HEK293 (cell line): ENCODE measurements at regions not wholly inside any gene's neighbourhood (a gene's known extent, or its start where the extent isn't known, plus 50 kb on each side); places are given as distances from the start of the nearest gene placed in this dataset.

Experiments used
- CTCF ChIA-PET: fragments of 350-600 bp; formaldehyde crosslinking; extraction: SDS; loops from one replicate; lab custom pipeline; 2021; ENCODE audit warnings: antibody characterized with exemption; lab: Yijun Ruan, JAX
- POLR2A ChIA-PET: fragments of 300-600 bp; formaldehyde crosslinking; extraction: SDS; loops from one replicate; lab custom pipeline; 2020; ENCODE audit warnings: antibody characterized with exemption, inconsistent platforms; lab: Yijun Ruan, JAX
- H3K27ac ChIP-seq: fragments of 200-500 bp; sonication (Bioruptor generic); 2 replicates; pipeline ENCODE4 v1.5.1; 2014; ENCODE audit warnings: low read depth, low read length, control low read depth, inconsistent platforms; ENCODE audit errors: extremely low read depth
- H3K36me3 ChIP-seq, 2 experiments: fragments of 200-500 bp in 1 of 2; sonication (Bioruptor generic) in 1 of 2; 1 replicate in 1 of 2; 2 replicates in 1 of 2; pipeline ENCODE4 v1.5.1; 2014 to 2017; ENCODE audit warnings: inconsistent platforms in 2 of 2, low read length in 2 of 2; ENCODE audit not compliant: control insufficient read depth in 2 of 2, insufficient read depth in 1 of 2
- H3K4me1 ChIP-seq: fragments of 200-500 bp; sonication (Bioruptor generic); 2 replicates; pipeline ENCODE4 v1.5.1; 2014; ENCODE audit warnings: mild to moderate bottlenecking, low read length, inconsistent platforms; ENCODE audit not compliant: control insufficient read depth, insufficient read depth
- H3K4me3 ChIP-seq: 2 replicates; pipeline ENCODE4 v1.5.1; 2011; ENCODE audit warnings: low read depth, mild to moderate bottlenecking, control low read depth, low read length, moderate library complexity
- H3K9me3 ChIP-seq: fragments of 200-500 bp; sonication (Bioruptor generic); 2 replicates; pipeline ENCODE4 v1.5.1; 2014; ENCODE audit warnings: low read depth, low read length, inconsistent platforms; ENCODE audit not compliant: control insufficient read depth, insufficient read depth
- KLF16 ChIP-seq: fragments of 450-650 bp; formaldehyde crosslinking; IDR thresholded peaks from 2 replicates; pipeline ENCODE4 v1.5.1; 2017; ENCODE audit warnings: missing biosample characterization, missing genetic modification characterization
- SCRT2 ChIP-seq: fragments of 450-650 bp; formaldehyde crosslinking; IDR thresholded peaks from 2 replicates; pipeline ENCODE4 v1.5.1; 2016; ENCODE audit warnings: missing biosample characterization, missing genetic modification characterization
- YY2 ChIP-seq: fragments of 450-650 bp; formaldehyde crosslinking; IDR thresholded peaks from 2 replicates; pipeline ENCODE4 v1.5.1; 2016; ENCODE audit warnings: missing biosample characterization, missing genetic modification characterization
- ZBTB17 ChIP-seq: fragments of 450-650 bp; formaldehyde crosslinking; IDR thresholded peaks from 2 replicates; pipeline ENCODE4 v1.5.1; 2016; ENCODE audit warnings: missing biosample characterization, missing genetic modification characterization
- ZBTB48 ChIP-seq: fragments of 450-650 bp; formaldehyde crosslinking; IDR thresholded peaks from 2 replicates; pipeline ENCODE4 v1.5.1; 2016; ENCODE audit warnings: missing biosample characterization, missing genetic modification characterization
- ZFP69B ChIP-seq: fragments of 450-650 bp; formaldehyde crosslinking; IDR thresholded peaks from 2 replicates; pipeline ENCODE4 v1.5.1; 2016; ENCODE audit warnings: missing biosample characterization, missing genetic modification characterization
- ZNF16 ChIP-seq: fragments of 450-650 bp; formaldehyde crosslinking; IDR thresholded peaks from 2 replicates; pipeline ENCODE4 v1.5.1; 2016; ENCODE audit warnings: low read depth, missing biosample characterization, missing genetic modification characterization
- ZNF184 ChIP-seq: fragments of 450-650 bp; IDR thresholded peaks from 2 replicates; pipeline ENCODE4 v1.5.1; 2018; ENCODE audit warnings: missing biosample characterization, mild to moderate bottlenecking, missing genetic modification characterization
- ZNF394 ChIP-seq: fragments of 450-650 bp; formaldehyde crosslinking; IDR thresholded peaks from 2 replicates; pipeline ENCODE4 v1.5.1; 2016; ENCODE audit warnings: missing biosample characterization, missing genetic modification characterization, mild to moderate bottlenecking, moderate library complexity, borderline replicate concordance
- ZNF433 ChIP-seq: fragments of 450-650 bp; formaldehyde crosslinking; IDR thresholded peaks from 2 replicates; pipeline ENCODE4 v1.5.1; 2016; ENCODE audit warnings: missing biosample characterization, missing genetic modification characterization, low read depth
- ZNF555 ChIP-seq: fragments of 450-650 bp; formaldehyde crosslinking; conservative IDR thresholded peaks from 2 replicates; pipeline ENCODE4 v1.5.1; 2017; ENCODE audit warnings: missing biosample characterization, mild to moderate bottlenecking, missing genetic modification characterization, inconsistent platforms
- ZNF558 ChIP-seq: fragments of 450-650 bp; formaldehyde crosslinking; IDR thresholded peaks from 2 replicates; pipeline ENCODE4 v1.5.1; 2016; ENCODE audit warnings: missing biosample characterization, missing genetic modification characterization
- ZNF610 ChIP-seq: fragments of 450-650 bp; formaldehyde crosslinking; IDR thresholded peaks from 2 replicates; pipeline ENCODE4 v1.5.1; 2016; ENCODE audit warnings: missing biosample characterization, missing genetic modification characterization, borderline replicate concordance
- ZNF623 ChIP-seq: fragments of 450-650 bp; formaldehyde crosslinking; IDR thresholded peaks from 2 replicates; pipeline ENCODE4 v1.5.1; 2016; ENCODE audit warnings: missing biosample characterization, missing genetic modification characterization
- ZNF791 ChIP-seq: fragments of 450-650 bp; formaldehyde crosslinking; IDR thresholded peaks from 2 replicates; pipeline ENCODE4 v1.5.1; 2016; ENCODE audit warnings: missing biosample characterization, missing genetic modification characterization
- TF ChIP-seq, protein P1 (sequence below): fragments of 450-650 bp; formaldehyde crosslinking; IDR thresholded peaks from 2 replicates; pipeline ENCODE4 v1.5.1; 2016; ENCODE audit warnings: missing biosample characterization, missing genetic modification characterization
- TF ChIP-seq, protein P2 (sequence below): fragments of 450-650 bp; formaldehyde crosslinking; conservative IDR thresholded peaks from 2 replicates; pipeline ENCODE4 v1.5.1; 2016; ENCODE audit warnings: low read depth, missing biosample characterization, missing genetic modification characterization
- TF ChIP-seq, protein P3 (sequence below): fragments of 450-650 bp; formaldehyde crosslinking; IDR thresholded peaks from 2 replicates; pipeline ENCODE4 v1.5.1; 2016; ENCODE audit warnings: missing biosample characterization, missing genetic modification characterization
- TF ChIP-seq, protein P4 (sequence below): fragments of 450-650 bp; formaldehyde crosslinking; IDR thresholded peaks from 2 replicates; pipeline ENCODE4 v1.5.1; 2016; ENCODE audit warnings: missing biosample characterization, missing genetic modification characterization
- TF ChIP-seq, protein P5 (sequence below): fragments of 450-650 bp; formaldehyde crosslinking; IDR thresholded peaks from 2 replicates; pipeline ENCODE4 v1.5.1; 2016; ENCODE audit warnings: missing biosample characterization, missing genetic modification characterization

DNA sequence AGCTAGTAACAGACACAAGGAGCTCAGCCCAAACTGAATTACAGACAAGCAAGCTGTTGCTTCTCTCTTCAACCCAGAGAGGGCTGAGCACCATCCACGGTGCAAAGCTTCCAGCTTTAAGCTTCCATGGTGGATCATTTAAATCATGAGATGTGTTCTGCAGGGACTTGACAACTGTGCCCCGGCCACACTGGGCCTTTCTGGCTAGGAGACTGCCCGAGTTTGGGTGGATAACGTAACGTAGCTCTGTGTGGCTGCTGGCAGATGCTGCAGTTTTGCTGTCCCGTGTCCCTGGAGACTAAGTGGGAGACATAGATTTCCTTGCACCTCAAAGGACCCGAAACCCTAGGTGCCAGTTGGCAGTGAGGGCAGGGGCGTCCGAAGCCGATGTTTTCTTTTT is 234.0 kb downstream of the IRX2 start:
- Histone ChIP-seq H3K4me1 (no peaks in the 10 kb centered on the region), H3K4me3 (no peak overlapping the region), H3K36me3 (no peaks in the 10 kb centered on the region), H3K9me3 (no peaks in the 10 kb centered on the region), H3K27ac (no peak overlapping the region)
- CTCF ChIA-PET = no interaction called here
- TF ChIP-seq ZNF555 (tag by site-specific recombination) (no peak), ZFP69B (tag by site-specific recombination) (no peak), ZNF791 (tag by site-specific recombination) (no peak), ZBTB48 (tag by site-specific recombination) (no peak), ZNF16 (tag by site-specific recombination) (no peak), ZNF184 (tag by site-specific recombination) (no peak), ZNF623 (tag by site-specific recombination) (no peak), ZNF558 (tag by site-specific recombination) (no peak), ZNF610 (no peak), KLF16 (tag by site-specific recombination) (no peak), ZBTB17 (tag by site-specific recombination) (no peak), ZNF433 (tag by site-specific recombination) (no peak), SCRT2 (tag by site-specific recombination) (no peak), YY2 (tag by site-specific recombination) (no peak), ZNF394 (no peak)
- TF ChIP-seq, protein P1, sequence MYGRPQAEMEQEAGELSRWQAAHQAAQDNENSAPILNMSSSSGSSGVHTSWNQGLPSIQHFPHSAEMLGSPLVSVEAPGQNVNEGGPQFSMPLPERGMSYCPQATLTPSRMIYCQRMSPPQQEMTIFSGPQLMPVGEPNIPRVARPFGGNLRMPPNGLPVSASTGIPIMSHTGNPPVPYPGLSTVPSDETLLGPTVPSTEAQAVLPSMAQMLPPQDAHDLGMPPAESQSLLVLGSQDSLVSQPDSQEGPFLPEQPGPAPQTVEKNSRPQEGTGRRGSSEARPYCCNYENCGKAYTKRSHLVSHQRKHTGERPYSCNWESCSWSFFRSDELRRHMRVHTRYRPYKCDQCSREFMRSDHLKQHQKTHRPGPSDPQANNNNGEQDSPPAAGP (tag by site-specific recombination) = no peak
- TF ChIP-seq, protein P2, sequence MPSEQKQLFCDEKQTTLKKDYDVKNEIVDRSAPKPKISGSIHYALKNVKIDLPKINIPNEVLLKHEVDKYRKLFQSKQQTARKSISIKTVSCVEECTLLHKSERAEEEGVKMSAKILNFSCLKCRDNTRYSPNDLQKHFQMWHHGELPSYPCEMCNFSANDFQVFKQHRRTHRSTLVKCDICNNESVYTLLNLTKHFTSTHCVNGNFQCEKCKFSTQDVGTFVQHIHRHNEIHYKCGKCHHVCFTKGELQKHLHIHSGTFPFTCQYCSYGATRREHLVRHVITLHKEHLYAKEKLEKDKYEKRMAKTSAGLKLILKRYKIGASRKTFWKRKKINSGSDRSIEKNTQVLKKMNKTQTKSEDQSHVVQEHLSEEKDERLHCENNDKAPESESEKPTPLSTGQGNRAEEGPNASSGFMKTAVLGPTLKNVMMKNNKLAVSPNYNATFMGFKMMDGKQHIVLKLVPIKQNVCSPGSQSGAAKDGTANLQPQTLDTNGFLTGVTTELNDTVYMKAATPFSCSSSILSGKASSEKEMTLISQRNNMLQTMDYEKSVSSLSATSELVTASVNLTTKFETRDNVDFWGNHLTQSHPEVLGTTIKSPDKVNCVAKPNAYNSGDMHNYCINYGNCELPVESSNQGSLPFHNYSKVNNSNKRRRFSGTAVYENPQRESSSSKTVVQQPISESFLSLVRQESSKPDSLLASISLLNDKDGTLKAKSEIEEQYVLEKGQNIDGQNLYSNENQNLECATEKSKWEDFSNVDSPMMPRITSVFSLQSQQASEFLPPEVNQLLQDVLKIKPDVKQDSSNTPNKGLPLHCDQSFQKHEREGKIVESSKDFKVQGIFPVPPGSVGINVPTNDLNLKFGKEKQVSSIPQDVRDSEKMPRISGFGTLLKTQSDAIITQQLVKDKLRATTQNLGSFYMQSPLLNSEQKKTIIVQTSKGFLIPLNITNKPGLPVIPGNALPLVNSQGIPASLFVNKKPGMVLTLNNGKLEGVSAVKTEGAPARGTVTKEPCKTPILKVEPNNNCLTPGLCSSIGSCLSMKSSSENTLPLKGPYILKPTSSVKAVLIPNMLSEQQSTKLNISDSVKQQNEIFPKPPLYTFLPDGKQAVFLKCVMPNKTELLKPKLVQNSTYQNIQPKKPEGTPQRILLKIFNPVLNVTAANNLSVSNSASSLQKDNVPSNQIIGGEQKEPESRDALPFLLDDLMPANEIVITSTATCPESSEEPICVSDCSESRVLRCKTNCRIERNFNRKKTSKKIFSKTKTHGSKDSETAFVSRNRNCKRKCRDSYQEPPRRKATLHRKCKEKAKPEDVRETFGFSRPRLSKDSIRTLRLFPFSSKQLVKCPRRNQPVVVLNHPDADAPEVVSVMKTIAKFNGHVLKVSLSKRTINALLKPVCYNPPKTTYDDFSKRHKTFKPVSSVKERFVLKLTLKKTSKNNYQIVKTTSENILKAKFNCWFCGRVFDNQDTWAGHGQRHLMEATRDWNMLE (tag by site-specific recombination) = no peak
- TF ChIP-seq, protein P3, sequence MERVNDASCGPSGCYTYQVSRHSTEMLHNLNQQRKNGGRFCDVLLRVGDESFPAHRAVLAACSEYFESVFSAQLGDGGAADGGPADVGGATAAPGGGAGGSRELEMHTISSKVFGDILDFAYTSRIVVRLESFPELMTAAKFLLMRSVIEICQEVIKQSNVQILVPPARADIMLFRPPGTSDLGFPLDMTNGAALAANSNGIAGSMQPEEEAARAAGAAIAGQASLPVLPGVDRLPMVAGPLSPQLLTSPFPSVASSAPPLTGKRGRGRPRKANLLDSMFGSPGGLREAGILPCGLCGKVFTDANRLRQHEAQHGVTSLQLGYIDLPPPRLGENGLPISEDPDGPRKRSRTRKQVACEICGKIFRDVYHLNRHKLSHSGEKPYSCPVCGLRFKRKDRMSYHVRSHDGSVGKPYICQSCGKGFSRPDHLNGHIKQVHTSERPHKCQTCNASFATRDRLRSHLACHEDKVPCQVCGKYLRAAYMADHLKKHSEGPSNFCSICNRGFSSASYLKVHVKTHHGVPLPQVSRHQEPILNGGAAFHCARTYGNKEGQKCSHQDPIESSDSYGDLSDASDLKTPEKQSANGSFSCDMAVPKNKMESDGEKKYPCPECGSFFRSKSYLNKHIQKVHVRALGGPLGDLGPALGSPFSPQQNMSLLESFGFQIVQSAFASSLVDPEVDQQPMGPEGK (tag by site-specific recombination) = no peak
- TF ChIP-seq, protein P4, sequence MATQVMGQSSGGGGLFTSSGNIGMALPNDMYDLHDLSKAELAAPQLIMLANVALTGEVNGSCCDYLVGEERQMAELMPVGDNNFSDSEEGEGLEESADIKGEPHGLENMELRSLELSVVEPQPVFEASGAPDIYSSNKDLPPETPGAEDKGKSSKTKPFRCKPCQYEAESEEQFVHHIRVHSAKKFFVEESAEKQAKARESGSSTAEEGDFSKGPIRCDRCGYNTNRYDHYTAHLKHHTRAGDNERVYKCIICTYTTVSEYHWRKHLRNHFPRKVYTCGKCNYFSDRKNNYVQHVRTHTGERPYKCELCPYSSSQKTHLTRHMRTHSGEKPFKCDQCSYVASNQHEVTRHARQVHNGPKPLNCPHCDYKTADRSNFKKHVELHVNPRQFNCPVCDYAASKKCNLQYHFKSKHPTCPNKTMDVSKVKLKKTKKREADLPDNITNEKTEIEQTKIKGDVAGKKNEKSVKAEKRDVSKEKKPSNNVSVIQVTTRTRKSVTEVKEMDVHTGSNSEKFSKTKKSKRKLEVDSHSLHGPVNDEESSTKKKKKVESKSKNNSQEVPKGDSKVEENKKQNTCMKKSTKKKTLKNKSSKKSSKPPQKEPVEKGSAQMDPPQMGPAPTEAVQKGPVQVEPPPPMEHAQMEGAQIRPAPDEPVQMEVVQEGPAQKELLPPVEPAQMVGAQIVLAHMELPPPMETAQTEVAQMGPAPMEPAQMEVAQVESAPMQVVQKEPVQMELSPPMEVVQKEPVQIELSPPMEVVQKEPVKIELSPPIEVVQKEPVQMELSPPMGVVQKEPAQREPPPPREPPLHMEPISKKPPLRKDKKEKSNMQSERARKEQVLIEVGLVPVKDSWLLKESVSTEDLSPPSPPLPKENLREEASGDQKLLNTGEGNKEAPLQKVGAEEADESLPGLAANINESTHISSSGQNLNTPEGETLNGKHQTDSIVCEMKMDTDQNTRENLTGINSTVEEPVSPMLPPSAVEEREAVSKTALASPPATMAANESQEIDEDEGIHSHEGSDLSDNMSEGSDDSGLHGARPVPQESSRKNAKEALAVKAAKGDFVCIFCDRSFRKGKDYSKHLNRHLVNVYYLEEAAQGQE (tag by site-specific recombination) = no peak
- TF ChIP-seq, protein P5, sequence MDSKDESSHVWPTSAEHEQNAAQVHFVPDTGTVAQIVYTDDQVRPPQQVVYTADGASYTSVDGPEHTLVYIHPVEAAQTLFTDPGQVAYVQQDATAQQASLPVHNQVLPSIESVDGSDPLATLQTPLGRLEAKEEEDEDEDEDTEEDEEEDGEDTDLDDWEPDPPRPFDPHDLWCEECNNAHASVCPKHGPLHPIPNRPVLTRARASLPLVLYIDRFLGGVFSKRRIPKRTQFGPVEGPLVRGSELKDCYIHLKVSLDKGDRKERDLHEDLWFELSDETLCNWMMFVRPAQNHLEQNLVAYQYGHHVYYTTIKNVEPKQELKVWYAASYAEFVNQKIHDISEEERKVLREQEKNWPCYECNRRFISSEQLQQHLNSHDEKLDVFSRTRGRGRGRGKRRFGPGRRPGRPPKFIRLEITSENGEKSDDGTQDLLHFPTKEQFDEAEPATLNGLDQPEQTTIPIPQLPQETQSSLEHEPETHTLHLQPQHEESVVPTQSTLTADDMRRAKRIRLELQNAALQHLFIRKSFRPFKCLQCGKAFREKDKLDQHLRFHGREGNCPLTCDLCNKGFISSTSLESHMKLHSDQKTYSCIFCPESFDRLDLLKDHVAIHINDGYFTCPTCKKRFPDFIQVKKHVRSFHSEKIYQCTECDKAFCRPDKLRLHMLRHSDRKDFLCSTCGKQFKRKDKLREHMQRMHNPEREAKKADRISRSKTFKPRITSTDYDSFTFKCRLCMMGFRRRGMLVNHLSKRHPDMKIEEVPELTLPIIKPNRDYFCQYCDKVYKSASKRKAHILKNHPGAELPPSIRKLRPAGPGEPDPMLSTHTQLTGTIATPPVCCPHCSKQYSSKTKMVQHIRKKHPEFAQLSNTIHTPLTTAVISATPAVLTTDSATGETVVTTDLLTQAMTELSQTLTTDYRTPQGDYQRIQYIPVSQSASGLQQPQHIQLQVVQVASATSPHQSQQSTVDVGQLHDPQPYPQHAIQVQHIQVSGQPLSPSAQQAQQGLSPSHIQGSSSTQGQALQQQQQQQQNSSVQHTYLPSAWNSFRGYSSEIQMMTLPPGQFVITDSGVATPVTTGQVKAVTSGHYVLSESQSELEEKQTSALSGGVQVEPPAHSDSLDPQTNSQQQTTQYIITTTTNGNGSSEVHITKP (tag by site-specific recombination) = no peak
- POLR2A ChIA-PET = no interaction called here
